DLD1 (cell line): ENCODE measurements at regions not wholly inside any gene's neighbourhood (a gene's known extent, or its start where the extent isn't known, plus 50 kb on each side); places are given as distances from the start of the nearest gene placed in this dataset.
"Not testable (repeated sequence)": the region's sequence is repeated elsewhere in the genome, so short reads cannot be mapped to it uniquely, and the experiment has no call there.

ENCODE experiments used
- in situ Hi-C: cut with HindIII; loops from 2 replicates; pipeline ENCODE4 v1.10.0; 2017; ENCODE audit warnings: low sequenced_read_pairs

GRCh38 chr5:90208323-90208722, 201.2 kb downstream of the CETN3 start:
- in situ Hi-C loops, result not testable (repeated sequence)

- in situ Hi-C loops, result no loop called here
These were observed 207.6 kb downstream of the CETN3 start for GRCh38 chr5:90201923-90202322.

- in situ Hi-C loops, result no loop called here
These were observed 216.3 kb downstream of the CETN3 start for GRCh38 chr5:90193185-90193822.

- in situ Hi-C loops, result no loop called here
These were observed 218.1 kb downstream of the CETN3 start for GRCh38 chr5:90191352-90192045.

- in situ Hi-C loops, result no loop called here
These were observed 223.6 kb downstream of the CETN3 start for GRCh38 chr5:90185897-90186468.

GRCh38 chr5:90184764-90185163, 224.8 kb downstream of the CETN3 start:
- in situ Hi-C loops, result no loop called here

GRCh38 chr5:90182726-90183125, 226.8 kb downstream of the CETN3 start:
- in situ Hi-C loops, result no loop called here

- in situ Hi-C loops, result no loop called here
These were observed 235.3 kb downstream of the CETN3 start for GRCh38 chr5:90174236-90174635.

GRCh38 chr5:90173299-90174030, 236.1 kb downstream of the CETN3 start:
- in situ Hi-C loops, result no loop called here

GRCh38 chr5:90171466-90171865, 238.1 kb downstream of the CETN3 start:
- in situ Hi-C loops, result no loop called here

GRCh38 chr5:90170261-90170660, 239.3 kb downstream of the CETN3 start:
- in situ Hi-C loops, result no loop called here

- in situ Hi-C loops, result no loop called here
These were observed 240.5 kb downstream of the CETN3 start for GRCh38 chr5:90169078-90169477.

- in situ Hi-C loops, result no loop called here
These were observed 241.2 kb downstream of the CETN3 start for GRCh38 chr5:90168399-90168798.

- in situ Hi-C loops, result no loop called here
These were observed 242.7 kb downstream of the CETN3 start for GRCh38 chr5:90166816-90167215.

GRCh38 chr5:90162324-90162723, 247.2 kb downstream of the CETN3 start:
- in situ Hi-C loops, result no loop called here

- in situ Hi-C loops, result no loop called here
These were observed 248.1 kb downstream of the CETN3 start for GRCh38 chr5:90161414-90161813.

GRCh38 chr5:90158131-90158530, 251.4 kb downstream of the CETN3 start:
- in situ Hi-C loops, result no loop called here

- in situ Hi-C loops, result no loop called here
These were observed 256.5 kb downstream of the CETN3 start for GRCh38 chr5:90153031-90153430.

- in situ Hi-C loops, result no loop called here
These were observed 264.8 kb downstream of the CETN3 start for GRCh38 chr5:90144625-90145327.

GRCh38 chr5:90142541-90142940, 267.0 kb downstream of the CETN3 start:
- in situ Hi-C loops, result no loop called here

- in situ Hi-C loops, result no loop called here
These were observed 267.6 kb downstream of the CETN3 start for GRCh38 chr5:90141984-90142383.
